Neural cell (in vitro differentiated cells): ENCODE measurements at regions not wholly inside any gene's neighbourhood (a gene's known extent, or its start where the extent isn't known, plus 50 kb on each side); places are given as distances from the start of the nearest gene placed in this dataset.

Experiments used
- H2AFZ ChIP-seq: fragments of 200-600, 300-800 bp; sonication (generic), shearing (Covaris generic); 2 replicates; pipeline ENCODE4 v1.6.0; 2014; ENCODE audit warnings: low read depth, mild to moderate bottlenecking, antibody characterized with exemption, low read length, moderate library complexity
- H3F3A ChIP-seq: fragments of 200-600 bp; shearing (Covaris generic); 2 replicates; pipeline ENCODE4 v1.6.1; 2016; ENCODE audit warnings: mild to moderate bottlenecking, moderate library complexity, mixed read lengths, antibody characterized with exemption, low read length; ENCODE audit not compliant: insufficient read depth, poor library complexity, severe bottlenecking
- H3K27ac ChIP-seq: fragments of 200-600, 300-800 bp; sonication (generic), shearing (Covaris generic); 2 replicates; pipeline ENCODE4 v1.5.1; 2014; ENCODE audit warnings: mild to moderate bottlenecking, low read length, moderate library complexity
- H3K27me3 ChIP-seq: fragments of 300-800, 200-600 bp; sonication (generic), shearing (Covaris generic); 2 replicates; pipeline ENCODE4 v1.6.0; 2014; ENCODE audit warnings: mild to moderate bottlenecking, low read depth, low read length, moderate library complexity; ENCODE audit not compliant: insufficient read depth
- H3K36me3 ChIP-seq: fragments of 300-800, 200-600 bp; sonication (generic), shearing (Covaris generic); 2 replicates; pipeline ENCODE4 v1.5.1; 2014; ENCODE audit warnings: mild to moderate bottlenecking, antibody characterized with exemption, low read length, moderate library complexity; ENCODE audit not compliant: insufficient read depth
- H3K4me2 ChIP-seq: fragments of 300-800, 200-600 bp; sonication (generic), shearing (Covaris generic); 2 replicates; pipeline ENCODE4 v1.6.0; 2014; ENCODE audit warnings: mild to moderate bottlenecking, low read length
- H3K4me3 ChIP-seq: fragments of 300-800, 200-600 bp; sonication (generic), shearing (Covaris generic); 2 replicates; pipeline ENCODE4 v1.5.1; 2014; ENCODE audit warnings: mild to moderate bottlenecking, low read length, moderate library complexity
- H3K79me2 ChIP-seq: fragments of 200-600 bp; shearing (Covaris generic); replicated peaks from 2 replicates; pipeline ENCODE4 v1.6.0; 2014; ENCODE audit warnings: mild to moderate bottlenecking, low read length, moderate library complexity; ENCODE audit not compliant: insufficient read depth
- H3K9ac ChIP-seq: fragments of 300-800, 200-600 bp; sonication (generic), shearing (Covaris generic); 2 replicates; pipeline ENCODE4 v1.6.1; 2016; ENCODE audit warnings: mild to moderate bottlenecking, low read length, mixed read lengths
- H3K9me2 ChIP-seq: fragments of 200-600 bp; shearing (Covaris generic); 2 replicates; pipeline ENCODE4 v1.6.1; 2016; ENCODE audit warnings: mild to moderate bottlenecking, low read length, mixed read lengths; ENCODE audit not compliant: insufficient read depth
- H3K9me3 ChIP-seq: fragments of 200-600, 300-800 bp; sonication (generic), shearing (Covaris generic); 2 replicates; pipeline ENCODE4 v1.6.1; 2016; ENCODE audit warnings: mild to moderate bottlenecking, mixed run types, low read length, moderate library complexity, mixed read lengths
- H4K20me1 ChIP-seq: fragments of 200-600 bp; shearing (Covaris generic); 2 replicates; pipeline ENCODE4 v1.6.1; 2016; ENCODE audit warnings: mild to moderate bottlenecking, mixed run types; ENCODE audit not compliant: insufficient read depth
- CTCF ChIP-seq: fragments of 450-650 bp; IDR thresholded peaks from 2 replicates; pipeline ENCODE4 v1.5.1; 2014; ENCODE audit warnings: antibody characterized with exemption, mild to moderate bottlenecking, moderate library complexity; ENCODE audit not compliant: poor library complexity, severe bottlenecking
- EP300 ChIP-seq: fragments of 450-650 bp; conservative IDR thresholded peaks from 2 replicates; pipeline ENCODE4 v1.6.1; 2014; ENCODE audit warnings: antibody characterized with exemption, mild to moderate bottlenecking, moderate library complexity; ENCODE audit not compliant: poor library complexity, severe bottlenecking
- EZH2 ChIP-seq: fragments of 200-600, 300-800 bp; shearing (Covaris generic), sonication (generic); IDR thresholded peaks from 2 replicates; pipeline ENCODE4 v1.6.1; 2014; ENCODE audit warnings: antibody characterized with exemption, low read length, borderline replicate concordance, mild to moderate bottlenecking; ENCODE audit not compliant: insufficient read depth, poor library complexity, severe bottlenecking
- MXI1 ChIP-seq: fragments of 450-650 bp; conservative IDR thresholded peaks from 2 replicates; pipeline ENCODE4 v1.6.1; 2014; ENCODE audit warnings: antibody characterized with exemption, mild to moderate bottlenecking; ENCODE audit not compliant: poor library complexity, severe bottlenecking
- POLR2AphosphoS5 ChIP-seq: IDR thresholded peaks from 2 replicates; pipeline ENCODE4 v1.6.1; 2012
- RAD21 ChIP-seq: fragments of 450-650 bp; conservative IDR thresholded peaks from 2 replicates; pipeline ENCODE4 v1.6.1; 2014; ENCODE audit warnings: antibody characterized with exemption, mild to moderate bottlenecking, moderate library complexity
- TAF1 ChIP-seq: IDR thresholded peaks from 2 replicates; pipeline ENCODE4 v1.6.1; 2012; ENCODE audit warnings: low read depth
- TF ChIP-seq, protein P1 (sequence below): IDR thresholded peaks from 2 replicates; pipeline ENCODE4 v1.6.1; 2012; ENCODE audit warnings: borderline replicate concordance

- H4K20me1 ChIP-seq = no peaks in the 10 kb centered on the region
- H3F3A ChIP-seq = no peaks in the 10 kb centered on the region
- H3K9me2 ChIP-seq = no peaks in the 10 kb centered on the region
- peaks cover 6% of the 10 kb centered on the region for H3K36me3 ChIP-seq
- H3K9ac ChIP-seq = no peak overlapping the region
- H2AFZ ChIP-seq = no peak overlapping the region
- no peaks in the 10 kb centered on the region for H3K9me3 ChIP-seq
- H3K79me2 ChIP-seq = no peaks in the 10 kb centered on the region
- no peak overlapping the region for H3K4me2 ChIP-seq
- H3K27me3 ChIP-seq = no peaks in the 10 kb centered on the region
- H3K27ac ChIP-seq = no peak overlapping the region
- no peak overlapping the region for H3K4me3 ChIP-seq
- no peak for TF ChIP-seq RAD21
- no peak for TF ChIP-seq CTCF
- TF ChIP-seq EP300 = no peak
- no peak for TF ChIP-seq EZH2
- TF ChIP-seq, protein P1, sequence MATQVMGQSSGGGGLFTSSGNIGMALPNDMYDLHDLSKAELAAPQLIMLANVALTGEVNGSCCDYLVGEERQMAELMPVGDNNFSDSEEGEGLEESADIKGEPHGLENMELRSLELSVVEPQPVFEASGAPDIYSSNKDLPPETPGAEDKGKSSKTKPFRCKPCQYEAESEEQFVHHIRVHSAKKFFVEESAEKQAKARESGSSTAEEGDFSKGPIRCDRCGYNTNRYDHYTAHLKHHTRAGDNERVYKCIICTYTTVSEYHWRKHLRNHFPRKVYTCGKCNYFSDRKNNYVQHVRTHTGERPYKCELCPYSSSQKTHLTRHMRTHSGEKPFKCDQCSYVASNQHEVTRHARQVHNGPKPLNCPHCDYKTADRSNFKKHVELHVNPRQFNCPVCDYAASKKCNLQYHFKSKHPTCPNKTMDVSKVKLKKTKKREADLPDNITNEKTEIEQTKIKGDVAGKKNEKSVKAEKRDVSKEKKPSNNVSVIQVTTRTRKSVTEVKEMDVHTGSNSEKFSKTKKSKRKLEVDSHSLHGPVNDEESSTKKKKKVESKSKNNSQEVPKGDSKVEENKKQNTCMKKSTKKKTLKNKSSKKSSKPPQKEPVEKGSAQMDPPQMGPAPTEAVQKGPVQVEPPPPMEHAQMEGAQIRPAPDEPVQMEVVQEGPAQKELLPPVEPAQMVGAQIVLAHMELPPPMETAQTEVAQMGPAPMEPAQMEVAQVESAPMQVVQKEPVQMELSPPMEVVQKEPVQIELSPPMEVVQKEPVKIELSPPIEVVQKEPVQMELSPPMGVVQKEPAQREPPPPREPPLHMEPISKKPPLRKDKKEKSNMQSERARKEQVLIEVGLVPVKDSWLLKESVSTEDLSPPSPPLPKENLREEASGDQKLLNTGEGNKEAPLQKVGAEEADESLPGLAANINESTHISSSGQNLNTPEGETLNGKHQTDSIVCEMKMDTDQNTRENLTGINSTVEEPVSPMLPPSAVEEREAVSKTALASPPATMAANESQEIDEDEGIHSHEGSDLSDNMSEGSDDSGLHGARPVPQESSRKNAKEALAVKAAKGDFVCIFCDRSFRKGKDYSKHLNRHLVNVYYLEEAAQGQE = no peak
- no peak for TF ChIP-seq TAF1
- no peak for TF ChIP-seq POLR2AphosphoS5
- TF ChIP-seq MXI1 = no peak
Observed at GRCh38 chr3:117932441-117932840, 1102.2 kb downstream of the IGSF11 start.

- H4K20me1 ChIP-seq = no peaks in the 10 kb centered on the region
Observed at GRCh38 chr3:117936159-117936558, 1098.5 kb downstream of the IGSF11 start.

More at GRCh38 chr3:117936159-117936558, 1098.5 kb downstream of the IGSF11 start:
- Histone ChIP-seq H3K27me3 (no peaks in the 10 kb centered on the region), H3K9ac (no peak overlapping the region), H2AFZ (no peak overlapping the region), H3F3A (no peaks in the 10 kb centered on the region), H3K4me2 (no peak overlapping the region), H3K4me3 (no peak overlapping the region), H3K9me3 (no peaks in the 10 kb centered on the region), H3K27ac (no peak overlapping the region), H3K9me2 (no peaks in the 10 kb centered on the region), H3K79me2 (no peaks in the 10 kb centered on the region), H3K36me3 (no peaks in the 10 kb centered on the region)
- TF ChIP-seq, protein P1 = no peak
- no peak for TF ChIP-seq POLR2AphosphoS5
